Endodermal cell (in vitro differentiated cells): ENCODE measurements at regions not wholly inside any gene's neighbourhood (a gene's known extent, or its start where the extent isn't known, plus 50 kb on each side); places are given as distances from the start of the nearest gene placed in this dataset.

ENCODE experiments used
- DNase-seq: peaks from one replicate; pipeline ENCODE4 v3.0.0-alpha.2; 2017
- H3K27ac ChIP-seq: 2 replicates; pipeline ENCODE4 v1.5.1; 2013; ENCODE audit warnings: mild to moderate bottlenecking, low read depth, low read length, moderate library complexity
- H3K27me3 ChIP-seq: 2 replicates; pipeline ENCODE4 v1.6.1; 2013; ENCODE audit warnings: mild to moderate bottlenecking, low read length, moderate library complexity; ENCODE audit not compliant: insufficient read depth, control insufficient read depth, poor library complexity, severe bottlenecking
- H3K36me3 ChIP-seq: 2 replicates; pipeline ENCODE4 v1.7.0; 2013; ENCODE audit warnings: mild to moderate bottlenecking, low read length, moderate library complexity; ENCODE audit not compliant: control insufficient read depth, insufficient read depth
- H3K4me1 ChIP-seq: one replicate; pipeline ENCODE4 v1.7.0; 2013; ENCODE audit warnings: low read length; ENCODE audit not compliant: control insufficient read depth, insufficient read depth
- H3K4me3 ChIP-seq: 2 replicates; pipeline ENCODE4 v1.5.1; 2013; ENCODE audit warnings: mild to moderate bottlenecking, low read length, moderate library complexity
- H3K9ac ChIP-seq: 2 replicates; pipeline ENCODE4 v1.6.1; 2013; ENCODE audit warnings: mild to moderate bottlenecking, low read length, moderate library complexity; ENCODE audit not compliant: poor library complexity, severe bottlenecking; ENCODE audit errors: extremely low read depth
- H3K9me3 ChIP-seq: 2 replicates; pipeline ENCODE4 v1.6.1; 2013; ENCODE audit warnings: mild to moderate bottlenecking, low read length, moderate library complexity; ENCODE audit not compliant: control insufficient read depth
- H3K27ac Mint-ChIP-seq: 2 replicates; pipeline ENCODE4 v1.8.0; 2020; ENCODE audit warnings: mixed read lengths
- H3K27me3 Mint-ChIP-seq: 2 replicates; pipeline ENCODE4 v1.8.0; 2021; ENCODE audit warnings: mild to moderate bottlenecking, mixed read lengths; ENCODE audit not compliant: insufficient read depth
- H3K36me3 Mint-ChIP-seq: 2 replicates; pipeline ENCODE4 v1.8.0; 2020; ENCODE audit warnings: low read depth, mixed read lengths
- H3K4me1 Mint-ChIP-seq: 2 replicates; pipeline ENCODE4 v1.8.0; 2020; ENCODE audit warnings: mixed read lengths
- H3K4me3 Mint-ChIP-seq: 2 replicates; pipeline ENCODE4 v1.8.0; 2020; ENCODE audit warnings: mild to moderate bottlenecking, moderate library complexity, mixed read lengths
- H3K9me3 Mint-ChIP-seq: 2 replicates; pipeline ENCODE4 v1.8.0; 2020; ENCODE audit warnings: mild to moderate bottlenecking, mixed read lengths
- CTCF ChIP-seq: fragments of 200-600 bp; sonication (generic); conservative IDR thresholded peaks from 2 replicates; pipeline ENCODE4 v1.5.0; 2021; ENCODE audit warnings: antibody characterized with exemption, mild to moderate bottlenecking
- WGBS, 2 experiments: methylation state at CpG; one replicate each; pipeline versions ENCODE4 v1.1.5 to v1.1.7; 2013; ENCODE audit warnings: missing lambda C conversion rate in 2 of 2, mixed read lengths in 1 of 2; ENCODE audit not compliant: insufficient coverage in 1 of 2, insufficient read length in 1 of 2; 5-methylcytosine and 5-hydroxymethylcytosine counted together

GRCh38 chr10:105468759-105469158 is 827.7 kb downstream of the SORCS3 start:
- Histone ChIP-seq H3K27ac (no peak overlapping the region), H3K27me3 (no peaks in the 10 kb centered on the region), H3K4me3 (no peak overlapping the region), H3K4me1 (no peaks in the 10 kb centered on the region), H3K9ac (no peak overlapping the region), H3K9me3 (no peaks in the 10 kb centered on the region), H3K36me3 (no peaks in the 10 kb centered on the region)
- H3K27ac Mint-ChIP-seq, result no peak overlapping the region
- H3K27me3 Mint-ChIP-seq, result no peaks in the 10 kb centered on the region
- no peak for DNase-seq
- WGBS, 2 experiments, result 85 to 86% methylated on average over 1 of the region's 1 CpG
- no peaks in the 10 kb centered on the region for H3K4me1 Mint-ChIP-seq
- no peaks in the 10 kb centered on the region for H3K36me3 Mint-ChIP-seq
- H3K9me3 Mint-ChIP-seq, result no peaks in the 10 kb centered on the region
- H3K4me3 Mint-ChIP-seq, result no peak overlapping the region
- TF ChIP-seq CTCF, result no peak

GRCh38 chr10:105466521-105466920 is 825.4 kb downstream of the SORCS3 start:
- Mint-ChIP-seq H3K9me3 (peaks cover 7% of the 10 kb centered on the region), H3K4me1 (no peaks in the 10 kb centered on the region), H3K4me3 (no peak overlapping the region), H3K27ac (no peak overlapping the region), H3K27me3 (no peaks in the 10 kb centered on the region), H3K36me3 (no peaks in the 10 kb centered on the region)
- H3K36me3 ChIP-seq, result no peaks in the 10 kb centered on the region
- no peak overlapping the region for H3K27ac ChIP-seq
- H3K9me3 ChIP-seq, result peaks cover 5% of the 10 kb centered on the region
- no peak overlapping the region for H3K4me3 ChIP-seq
- no peaks in the 10 kb centered on the region for H3K4me1 ChIP-seq
- TF ChIP-seq CTCF, result no peak
- WGBS, 2 experiments, result 92% methylated on average over 1 of the region's 1 CpG; no CpG with 5 or more reads in 1 of the 2 experiments
- no peak overlapping the region for H3K9ac ChIP-seq
- DNase-seq, result no peak
- H3K27me3 ChIP-seq, result no peaks in the 10 kb centered on the region

DNA sequence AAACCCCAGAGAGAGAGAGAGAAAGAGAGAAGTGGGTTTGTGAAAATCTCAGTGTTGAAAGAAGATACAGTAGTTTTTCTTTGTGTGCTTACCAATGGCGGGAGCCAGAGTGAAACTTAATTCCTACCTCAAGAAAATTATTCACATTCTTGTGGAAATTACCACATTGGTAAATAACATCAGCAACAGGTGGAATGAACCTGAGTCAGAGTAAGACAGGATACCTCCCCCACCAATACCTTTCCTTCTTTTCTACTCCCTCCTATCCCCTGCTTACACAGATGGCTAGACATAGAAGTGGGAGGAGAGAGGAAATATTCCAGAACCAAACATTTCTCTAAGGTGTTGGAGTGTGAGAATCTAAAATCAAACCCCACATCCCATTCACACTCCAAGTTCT is 793.9 kb downstream of the SORCS3 start:
- Histone ChIP-seq H3K27me3 (no peaks in the 10 kb centered on the region), H3K9me3 (peaks cover 9% of the 10 kb centered on the region), H3K4me3 (no peak overlapping the region), H3K9ac (no peak overlapping the region), H3K4me1 (no peaks in the 10 kb centered on the region), H3K27ac (no peak overlapping the region), H3K36me3 (no peaks in the 10 kb centered on the region)
- Mint-ChIP-seq H3K36me3 (no peaks in the 10 kb centered on the region), H3K27me3 (no peaks in the 10 kb centered on the region), H3K9me3 (peaks cover 5% of the 10 kb centered on the region), H3K4me3 (no peak overlapping the region), H3K4me1 (no peaks in the 10 kb centered on the region), H3K27ac (no peak overlapping the region)
- DNase-seq, result no peak
- 100% methylated on average over 1 of the region's 1 CpG; no CpG with 5 or more reads in 1 of the 2 experiments for whole genome bisulfite sequencing, 2 experiments
- TF ChIP-seq CTCF, result no peak
